ENCODE measurements at regions not wholly inside any gene's neighbourhood (a gene's known extent, or its start where the extent isn't known, plus 50 kb on each side); places are given as distances from the start of the nearest gene placed in this dataset.

- TF ChIP-seq, protein P1, sequence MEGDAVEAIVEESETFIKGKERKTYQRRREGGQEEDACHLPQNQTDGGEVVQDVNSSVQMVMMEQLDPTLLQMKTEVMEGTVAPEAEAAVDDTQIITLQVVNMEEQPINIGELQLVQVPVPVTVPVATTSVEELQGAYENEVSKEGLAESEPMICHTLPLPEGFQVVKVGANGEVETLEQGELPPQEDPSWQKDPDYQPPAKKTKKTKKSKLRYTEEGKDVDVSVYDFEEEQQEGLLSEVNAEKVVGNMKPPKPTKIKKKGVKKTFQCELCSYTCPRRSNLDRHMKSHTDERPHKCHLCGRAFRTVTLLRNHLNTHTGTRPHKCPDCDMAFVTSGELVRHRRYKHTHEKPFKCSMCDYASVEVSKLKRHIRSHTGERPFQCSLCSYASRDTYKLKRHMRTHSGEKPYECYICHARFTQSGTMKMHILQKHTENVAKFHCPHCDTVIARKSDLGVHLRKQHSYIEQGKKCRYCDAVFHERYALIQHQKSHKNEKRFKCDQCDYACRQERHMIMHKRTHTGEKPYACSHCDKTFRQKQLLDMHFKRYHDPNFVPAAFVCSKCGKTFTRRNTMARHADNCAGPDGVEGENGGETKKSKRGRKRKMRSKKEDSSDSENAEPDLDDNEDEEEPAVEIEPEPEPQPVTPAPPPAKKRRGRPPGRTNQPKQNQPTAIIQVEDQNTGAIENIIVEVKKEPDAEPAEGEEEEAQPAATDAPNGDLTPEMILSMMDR (IDR thresholded peaks at IDR 0.05; ENCODE audit: insufficient read depth, low read length), result no peak
- DNase-seq (ENCODE audit: low read depth), result no peak
- H3K4me3 ChIP-seq (ENCODE audit: low read depth, low read length), result no peak overlapping the region
Measured at GRCh38 chr20:48284315-48284714, 499.0 kb upstream of the SULF2 start.

- H3K4me3 ChIP-seq (ENCODE audit: low read depth, low read length), result no peak overlapping the region
- DNase-seq (ENCODE audit: low read depth), result peak; percentile 79
- TF ChIP-seq, protein P1 (IDR thresholded peaks at IDR 0.05; ENCODE audit: insufficient read depth, low read length), result no peak
Measured at GRCh38 chr20:48283470-48284110, 498.3 kb upstream of the SULF2 start.

DNA sequence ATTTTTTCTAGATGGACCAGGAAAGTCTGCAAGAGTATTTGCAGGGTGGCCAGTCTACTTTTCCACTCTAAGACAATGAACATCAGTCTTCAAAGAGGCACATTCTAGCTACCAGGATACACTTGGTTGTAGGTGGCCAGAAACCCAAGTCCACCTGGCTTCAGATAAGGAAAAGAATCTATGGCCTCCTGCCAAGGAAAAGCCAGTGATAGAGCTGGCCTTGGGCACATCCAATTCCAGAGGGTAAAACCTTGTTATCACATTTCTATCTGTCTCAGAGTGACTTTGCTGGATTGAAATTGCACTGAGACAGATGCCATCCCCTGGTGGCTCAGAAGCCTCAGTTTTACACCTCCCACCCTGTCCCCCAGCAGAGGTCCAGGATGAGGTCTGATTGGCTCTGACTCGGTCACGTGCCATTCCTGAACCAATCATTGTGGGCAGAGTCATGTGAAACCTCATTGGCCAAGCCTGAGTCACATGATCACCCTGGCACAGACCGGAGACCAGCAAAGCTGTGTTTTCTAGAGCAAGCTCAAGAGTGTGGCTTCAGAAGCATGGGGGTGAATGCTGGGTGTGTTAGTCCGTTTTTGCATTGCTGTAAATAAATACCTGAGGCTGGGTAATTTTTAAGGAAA is 497.4 kb upstream of the SULF2 start:
- no peak for DNase-seq (ENCODE audit: low read depth)
- TF ChIP-seq, protein P1 (IDR thresholded peaks at IDR 0.05; ENCODE audit: insufficient read depth, low read length), result no peak
- no peak overlapping the region for H3K4me3 ChIP-seq (ENCODE audit: low read depth, low read length)

- DNase-seq (ENCODE audit: low read depth), result no peak
- TF ChIP-seq, protein P1 (IDR thresholded peaks at IDR 0.05; ENCODE audit: insufficient read depth, low read length), result no peak
Measured at GRCh38 chr20:48281501-48281900, 496.2 kb upstream of the SULF2 start.

GRCh38 chr20:48278961-48279481 is 493.7 kb upstream of the SULF2 start:
- peak; percentile 40 for DNase-seq (ENCODE audit: low read depth)
- no peak overlapping the region for H3K4me3 ChIP-seq (ENCODE audit: low read depth, low read length)
- TF ChIP-seq, protein P1 (IDR thresholded peaks at IDR 0.05; ENCODE audit: insufficient read depth, low read length), result no peak

More at GRCh38 chr20:48281501-48281900, 496.2 kb upstream of the SULF2 start:
- no peak overlapping the region for H3K4me3 ChIP-seq (ENCODE audit: low read depth, low read length)

DNA sequence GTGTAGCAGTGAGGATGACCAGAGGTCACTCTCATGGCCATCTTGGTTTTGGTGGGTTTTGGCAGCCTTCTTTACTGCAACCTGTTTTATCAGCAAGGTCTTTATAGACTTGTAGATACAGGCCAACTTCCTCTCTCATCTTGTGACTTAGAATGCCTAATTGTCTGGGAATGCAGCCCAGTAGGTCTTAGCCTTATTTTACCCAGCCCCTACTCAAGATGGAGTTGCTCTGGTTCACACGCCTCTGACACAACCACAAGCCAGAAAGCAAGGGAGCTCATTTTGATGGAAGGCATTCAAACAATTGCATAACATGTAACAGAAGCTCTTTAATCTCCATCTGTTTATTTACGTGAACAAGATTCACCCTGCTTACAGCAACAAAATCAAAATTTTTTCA is 492.0 kb upstream of the SULF2 start:
- TF ChIP-seq, protein P1 (IDR thresholded peaks at IDR 0.05; ENCODE audit: insufficient read depth, low read length), result no peak
- no peak for DNase-seq (ENCODE audit: low read depth)
- no peak overlapping the region for H3K4me3 ChIP-seq (ENCODE audit: low read depth, low read length)
